ENCODE measurements at regions not wholly inside any gene's neighbourhood (a gene's known extent, or its start where the extent isn't known, plus 50 kb on each side); places are given as distances from the start of the nearest gene placed in this dataset.

DNA sequence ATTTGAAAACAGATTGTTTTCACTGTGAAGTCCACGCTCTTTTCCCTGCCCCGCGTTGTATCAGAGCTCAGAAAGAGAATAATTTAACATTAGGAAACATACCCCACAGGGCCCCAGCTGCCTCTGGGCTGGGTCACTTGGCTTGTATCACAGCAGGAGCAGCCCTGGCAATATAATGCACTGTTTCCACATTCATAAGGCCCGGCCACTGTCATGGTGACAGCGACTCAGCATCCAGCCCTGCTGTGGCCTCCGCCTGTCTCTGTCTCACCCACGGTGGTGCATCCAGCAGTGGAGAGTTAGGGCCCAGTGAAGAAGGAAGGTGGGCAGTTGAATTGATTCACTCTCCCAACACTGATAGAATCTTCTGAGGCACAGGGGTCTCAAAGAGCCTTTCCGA is 188.9 kb downstream of the NSG2 start:
- H3K4me1 ChIP-seq (ENCODE audit: control insufficient read depth, extremely low read depth, insufficient read depth, low read length): no peaks in the 10 kb centered on the region
- no peak overlapping the region for H3K4me2 ChIP-seq (ENCODE audit: insufficient read depth, low read length)
- no peaks in the 10 kb centered on the region for H3K79me2 ChIP-seq (ENCODE audit: control insufficient read depth, insufficient read depth, low read length)
- no peaks in the 10 kb centered on the region for H3K27me3 ChIP-seq (ENCODE audit: control insufficient read depth in 2 of 2, insufficient read depth in 2 of 2, low read length in 2 of 2)
- H4K20me1 ChIP-seq (replicated peaks; ENCODE audit: control insufficient read depth, extremely low read depth, insufficient read depth, low read length): no peaks in the 10 kb centered on the region
- DNase-seq (ENCODE audit: low read depth, low spot score) (no peak), FAIRE-seq (no peak)
- CTCF ChIA-PET: no interaction called here
- dilution Hi-C loops (cut with MboI; ENCODE audit: extremely low pct_ligation_motif_present, low sequenced_read_pairs) (no loop called here), intact Hi-C loops (cut with micrococcal nuclease) (no loop called here)
- no TSS peak for BruUV-seq (replicated peaks)
- H2AFZ ChIP-seq (ENCODE audit: low read depth, low read length): no peak overlapping the region
- H3K27ac ChIP-seq (ENCODE audit: insufficient read depth, low read depth, low read length): no peak overlapping the region
- H3K9ac ChIP-seq (replicated peaks; ENCODE audit: extremely low read depth, insufficient read depth, low read length): no peak overlapping the region
- no peaks in the 10 kb centered on the region for H3K9me1 ChIP-seq (replicated peaks; ENCODE audit: control insufficient read depth, extremely low read depth, insufficient read depth, low read length)
- no peaks in the 10 kb centered on the region for H3K36me3 ChIP-seq (ENCODE audit: control insufficient read depth in 2 of 2, extremely low read depth in 1 of 2, insufficient read depth in 2 of 2, low read length in 2 of 2)
- H3K9me3 ChIP-seq (replicated peaks; ENCODE audit: control insufficient read depth, insufficient read depth, low read length): peaks cover 9% of the 10 kb centered on the region
- no peak for TF ChIP-seq CTCF (IDR thresholded peaks at IDR 0.05; ENCODE audit: extremely low read depth in 1 of 2, insufficient read depth in 1 of 2, low read depth in 1 of 2, low read length in 2 of 2)
- TF ChIP-seq JUN (IDR thresholded peaks at IDR 0.05; ENCODE audit: borderline replicate concordance, insufficient read depth, insufficient read length, low read depth): no peak
- TF ChIP-seq FOS (IDR thresholded peaks at IDR 0.05; ENCODE audit: borderline replicate concordance, insufficient read depth, low read length): no peak
- TF ChIP-seq EZH2 (IDR thresholded peaks at IDR 0.05; ENCODE audit: borderline replicate concordance, low read depth, low read length, severe bottlenecking): no peak
- TF ChIP-seq MAX (IDR thresholded peaks at IDR 0.05; ENCODE audit: insufficient read depth, insufficient read length): no peak
- TF ChIP-seq GATA2 (IDR thresholded peaks at IDR 0.05; ENCODE audit: insufficient read depth, insufficient read length, low read depth, low read length): no peak
- no peak for TF ChIP-seq POLR2AphosphoS5 (IDR thresholded peaks at IDR 0.05; ENCODE audit: insufficient read depth, low read depth, low read length)
- no peak for TF ChIP-seq MYC (IDR thresholded peaks at IDR 0.05; ENCODE audit: low read depth, low read length)
- no peak for TF ChIP-seq POLR2A (IDR thresholded peaks at IDR 0.05; ENCODE audit: low read depth, low read length)
- H3K4me3 ChIP-seq (replicated peaks in 1 of 3; ENCODE audit: insufficient read depth in 1 of 3, low read depth in 1 of 3, low read length in 3 of 3): no peak overlapping the region
- POLR2A ChIA-PET: no interaction called here
